H9 (cell line): ENCODE measurements at regions not wholly inside any gene's neighbourhood (a gene's known extent, or its start where the extent isn't known, plus 50 kb on each side); places are given as distances from the start of the nearest gene placed in this dataset.

Source experiments
- DNase-seq: peaks from one replicate; pipeline ENCODE4 v3.0.0-alpha.2; 2017
- H2AFZ ChIP-seq: one replicate; pipeline ENCODE4 v1.6.1; 2013; ENCODE audit warnings: mild to moderate bottlenecking, low read length, control low read depth, moderate library complexity
- H2AK5ac ChIP-seq: 2 replicates; pipeline ENCODE4 v1.6.1; 2013; ENCODE audit warnings: low read length, control low read depth, mixed read lengths; ENCODE audit not compliant: insufficient read length
- H2BK120ac ChIP-seq: one replicate; pipeline ENCODE4 v1.6.1; 2013; ENCODE audit warnings: low read depth, mild to moderate bottlenecking, low read length, control low read depth, inconsistent platforms; ENCODE audit not compliant: poor library complexity, severe bottlenecking
- H2BK12ac ChIP-seq: 2 replicates; pipeline ENCODE4 v1.6.1; 2013; ENCODE audit warnings: low read length, control low read depth, mixed read lengths, low read depth; ENCODE audit not compliant: insufficient read length
- H2BK15ac ChIP-seq: 2 replicates; pipeline ENCODE4 v1.6.1; 2013; ENCODE audit warnings: low read depth, low read length, control low read depth
- H2BK20ac ChIP-seq: one replicate; pipeline ENCODE4 v1.6.1; 2013; ENCODE audit warnings: low read depth, mild to moderate bottlenecking, low read length, control low read depth, inconsistent platforms; ENCODE audit not compliant: poor library complexity, severe bottlenecking
- H2BK5ac ChIP-seq: 2 replicates; pipeline ENCODE4 v1.6.1; 2013; ENCODE audit warnings: low read length, control low read depth, mixed read lengths; ENCODE audit not compliant: insufficient read length
- H3K14ac ChIP-seq: 2 replicates; pipeline ENCODE4 v1.6.1; 2013; ENCODE audit warnings: low read length, control low read depth; ENCODE audit not compliant: insufficient read depth
- H3K18ac ChIP-seq: 2 replicates; pipeline ENCODE4 v1.6.1; 2013; ENCODE audit warnings: low read depth, mild to moderate bottlenecking, mixed read lengths, low read length, control low read depth; ENCODE audit not compliant: insufficient read length
- H3K23ac ChIP-seq: 2 replicates; pipeline ENCODE4 v1.6.1; 2013; ENCODE audit warnings: low read length, control low read depth, mixed read lengths, low read depth; ENCODE audit not compliant: insufficient read length
- H3K23me2 ChIP-seq: 2 replicates; pipeline ENCODE4 v1.6.1; 2013; ENCODE audit warnings: low read depth, mild to moderate bottlenecking, mixed read lengths, low read length, control low read depth; ENCODE audit not compliant: insufficient read length, poor library complexity, severe bottlenecking
- H3K27ac ChIP-seq: 2 replicates; pipeline ENCODE4 v1.5.1; 2013; ENCODE audit warnings: low read length, control low read depth, mixed read lengths, low read depth; ENCODE audit not compliant: insufficient read length
- H3K27me3 ChIP-seq: 2 replicates; pipeline ENCODE4 v1.6.1; 2013; ENCODE audit warnings: low read length, control low read depth, inconsistent platforms; ENCODE audit not compliant: insufficient read depth
- H3K4ac ChIP-seq: 2 replicates; pipeline ENCODE4 v1.6.1; 2013; ENCODE audit warnings: low read depth, mild to moderate bottlenecking, control low read depth, inconsistent platforms, low read length, moderate library complexity
- H3K4me1 ChIP-seq: 2 replicates; pipeline ENCODE4 v1.6.1; 2013; ENCODE audit warnings: low read length, control low read depth, inconsistent platforms; ENCODE audit not compliant: insufficient read depth
- H3K4me2 ChIP-seq: 2 replicates; pipeline ENCODE4 v1.6.1; 2013; ENCODE audit warnings: low read length, control low read depth, mixed read lengths; ENCODE audit not compliant: insufficient read length, insufficient read depth
- H3K56ac ChIP-seq: 2 replicates; pipeline ENCODE4 v1.6.1; 2013; ENCODE audit warnings: low read depth, mild to moderate bottlenecking, mixed read lengths, low read length, control low read depth; ENCODE audit not compliant: insufficient read length
- H3K79me1 ChIP-seq: 2 replicates; pipeline ENCODE4 v1.6.1; 2013; ENCODE audit warnings: low read depth, mild to moderate bottlenecking, moderate library complexity, low read length, control low read depth, inconsistent platforms; ENCODE audit not compliant: insufficient read depth, poor library complexity, severe bottlenecking
- H3K79me2 ChIP-seq: 2 replicates; pipeline ENCODE4 v1.6.1; 2013; ENCODE audit warnings: low read length, control low read depth, inconsistent platforms; ENCODE audit not compliant: insufficient read depth
- H3K9ac ChIP-seq: 2 replicates; pipeline ENCODE4 v1.6.1; 2013; ENCODE audit warnings: low read length, control low read depth, mixed read lengths; ENCODE audit not compliant: insufficient read length; ENCODE audit errors: extremely low read depth
- H3K9me3 ChIP-seq: one replicate; pipeline ENCODE4 v1.6.1; 2013; ENCODE audit warnings: low read depth, low read length, inconsistent platforms; ENCODE audit not compliant: control insufficient read depth
- H3T11ph ChIP-seq: one replicate; pipeline ENCODE4 v1.6.1; 2013; ENCODE audit warnings: mild to moderate bottlenecking, low read length, control low read depth, inconsistent platforms
- H4K20me1 ChIP-seq: one replicate; pipeline ENCODE4 v1.6.1; 2013; ENCODE audit not compliant: control insufficient read depth, insufficient read length, insufficient read depth
- H4K5ac ChIP-seq: 2 replicates; pipeline ENCODE4 v1.6.1; 2013; ENCODE audit warnings: low read depth, mild to moderate bottlenecking, mixed read lengths, low read length, control low read depth; ENCODE audit not compliant: insufficient read length
- H4K8ac ChIP-seq: replicated peaks from 2 replicates; pipeline ENCODE4 v1.6.1; 2013; ENCODE audit warnings: low read length, control low read depth, mixed read lengths, low read depth; ENCODE audit not compliant: insufficient read length
- H4K91ac ChIP-seq: 2 replicates; pipeline ENCODE4 v1.6.1; 2013; ENCODE audit warnings: low read depth, mild to moderate bottlenecking, moderate library complexity, mixed read lengths, low read length, control low read depth; ENCODE audit not compliant: insufficient read length
- H3K27ac Mint-ChIP-seq, 3 experiments: 2 replicates in 2 of 3; 3 replicates in 1 of 3; pipeline ENCODE4 v1.8.0; 2020 to 2021; ENCODE audit warnings: mixed read lengths in 3 of 3, mild to moderate bottlenecking in 1 of 3, moderate library complexity in 1 of 3
- H3K27me3 Mint-ChIP-seq: 2 replicates; pipeline ENCODE4 v1.8.0; 2021; ENCODE audit warnings: low read depth, mild to moderate bottlenecking, moderate library complexity, mixed read lengths
- H3K36me3 Mint-ChIP-seq, 3 experiments: 2 replicates in 2 of 3; 3 replicates in 1 of 3; pipeline ENCODE4 v1.8.0; 2020 to 2021; ENCODE audit warnings: low read depth in 3 of 3, mixed read lengths in 3 of 3; ENCODE audit not compliant: insufficient read depth in 1 of 3
- H3K4me1 Mint-ChIP-seq, 2 experiments: 2 replicates each; pipeline ENCODE4 v1.8.0; 2020; ENCODE audit warnings: mixed read lengths in 2 of 2
- H3K4me3 Mint-ChIP-seq, 2 experiments: 2 replicates in 1 of 2; 3 replicates in 1 of 2; pipeline ENCODE4 v1.8.0; 2020 to 2021; ENCODE audit warnings: mild to moderate bottlenecking in 2 of 2, mixed read lengths in 2 of 2, moderate library complexity in 1 of 2
- H3K9me3 Mint-ChIP-seq, 2 experiments: 2 replicates in 1 of 2; 3 replicates in 1 of 2; pipeline ENCODE4 v1.8.0; 2020; ENCODE audit warnings: mild to moderate bottlenecking in 2 of 2, mixed read lengths in 2 of 2, moderate library complexity in 1 of 2
- CTCF ChIP-seq: fragments of 200-600 bp; sonication (generic); conservative IDR thresholded peaks from 3 replicates; pipeline ENCODE4 v1.8.0; 2021; ENCODE audit warnings: antibody characterized with exemption, mild to moderate bottlenecking
- WGBS: extraction: QIAGEN DNeasy Blood & Tissue Kit; methylation state at CpG from one replicate; pipeline ENCODE4 v1.1.7; 2013; ENCODE audit warnings: missing lambda C conversion rate, low lambda C conversion rate, mixed read lengths; ENCODE audit not compliant: insufficient read length; ENCODE audit errors: extremely low coverage; 5-methylcytosine and 5-hydroxymethylcytosine counted together

DNA sequence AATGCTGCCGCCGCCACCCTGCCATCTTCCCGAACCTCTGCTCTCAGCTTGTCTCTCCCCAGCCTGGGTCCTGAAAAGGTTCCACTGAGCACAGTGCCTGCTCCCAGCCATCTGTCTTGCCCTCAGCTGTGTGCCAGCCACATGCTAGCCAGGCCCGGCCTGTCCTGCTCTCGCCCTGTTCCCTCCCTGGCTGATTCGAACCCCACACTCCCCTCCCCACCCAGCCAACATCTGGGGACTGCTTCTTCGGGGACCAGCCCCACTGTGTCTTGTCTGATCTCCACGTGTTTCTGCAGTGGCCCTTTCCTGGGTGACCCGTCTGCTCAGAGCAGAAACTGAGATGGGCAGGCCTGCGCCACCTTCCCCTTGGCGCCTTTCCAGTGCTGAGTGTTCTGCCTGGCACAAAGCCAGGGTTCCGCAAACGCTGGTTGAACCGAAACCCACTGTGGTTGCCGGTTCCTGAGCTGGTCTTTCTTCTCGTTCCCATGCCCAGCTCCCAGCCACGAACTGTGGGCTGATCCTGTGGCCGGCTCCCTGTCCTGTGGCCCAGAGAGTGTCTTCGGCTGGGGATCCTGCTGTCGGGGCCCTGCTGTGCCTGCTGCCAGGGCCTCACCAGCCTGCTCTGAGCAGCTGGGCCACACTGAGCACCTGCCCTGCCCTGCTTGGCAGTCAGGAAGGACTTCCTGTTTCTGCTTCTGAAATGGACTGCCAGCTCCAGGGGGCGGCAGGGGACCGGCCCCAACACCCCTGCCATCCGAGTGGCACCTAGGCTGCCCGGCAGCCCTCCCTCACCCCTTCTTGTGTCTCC is 62.7 kb upstream of the KLF13 start:
- H3K23ac ChIP-seq = no peak overlapping the region
- no peaks in the 10 kb centered on the region for H3K23me2 ChIP-seq
- TF ChIP-seq CTCF = no peak
- no peaks in the 10 kb centered on the region; the same call in none of the 2 replicates for H3K27me3 Mint-ChIP-seq
- H3T11ph ChIP-seq = no peak overlapping the region
- H3K9me3 ChIP-seq = no peaks in the 10 kb centered on the region
- H4K91ac ChIP-seq = no peak overlapping the region
- H2BK5ac ChIP-seq = no peak overlapping the region
- H3K56ac ChIP-seq = no peak overlapping the region
- no peaks in the 10 kb centered on the region for H3K4me1 ChIP-seq
- H4K8ac ChIP-seq = no peak overlapping the region
- H3K27ac Mint-ChIP-seq = peak overlapping the region in 1 of 3 experiments; percentile 34; a peak in 2 of 7 replicates
- no peak overlapping the region for H4K5ac ChIP-seq
- H3K27me3 ChIP-seq = no peaks in the 10 kb centered on the region
- no peak overlapping the region for H3K4ac ChIP-seq
- H3K18ac ChIP-seq = no peak overlapping the region
- no peak overlapping the region for H3K27ac ChIP-seq
- no peaks in the 10 kb centered on the region for H3K79me1 ChIP-seq
- H2BK12ac ChIP-seq = no peak overlapping the region
- no peaks in the 10 kb centered on the region for H3K9me3 Mint-ChIP-seq
- H2BK15ac ChIP-seq = no peak overlapping the region
- no peak overlapping the region for H2BK20ac ChIP-seq
- H3K4me1 Mint-ChIP-seq = peaks cover 6 to 14% of the 10 kb centered on the region in 2 experiments
- H2AFZ ChIP-seq = no peak overlapping the region
- H2BK120ac ChIP-seq = no peak overlapping the region
- no peak overlapping the region for H3K4me2 ChIP-seq
- H3K36me3 Mint-ChIP-seq = no peaks in the 10 kb centered on the region
- no peak overlapping the region for H3K14ac ChIP-seq
- H4K20me1 ChIP-seq = no peaks in the 10 kb centered on the region
- no peak overlapping the region for H2AK5ac ChIP-seq
- no CpG with 5 or more reads among the region's 24 CpGs for WGBS
- peak; percentile 24 for DNase-seq
- no peak overlapping the region; a peak in 1 of 5 replicates for H3K4me3 Mint-ChIP-seq
- H3K9ac ChIP-seq = no peak overlapping the region
- no peaks in the 10 kb centered on the region for H3K79me2 ChIP-seq
